AG09319 (cell line): ENCODE measurements at regions not wholly inside any gene's neighbourhood (a gene's known extent, or its start where the extent isn't known, plus 50 kb on each side); places are given as distances from the start of the nearest gene placed in this dataset.
"Not testable (repeated sequence)": the region's sequence is repeated elsewhere in the genome, so short reads cannot be mapped to it uniquely, and the experiment has no call there.

ENCODE experiments used
- DNase-seq: peaks from one replicate; pipeline ENCODE4 v3.0.0-alpha.2; 2010; ENCODE audit warnings: low read depth; ENCODE audit errors: extremely low read depth
- CTCF ChIP-seq: IDR thresholded peaks from 2 replicates; pipeline ENCODE4 v1.5.1; 2011; ENCODE audit warnings: low read depth, mild to moderate bottlenecking, inconsistent platforms, low read length, moderate library complexity

DNA sequence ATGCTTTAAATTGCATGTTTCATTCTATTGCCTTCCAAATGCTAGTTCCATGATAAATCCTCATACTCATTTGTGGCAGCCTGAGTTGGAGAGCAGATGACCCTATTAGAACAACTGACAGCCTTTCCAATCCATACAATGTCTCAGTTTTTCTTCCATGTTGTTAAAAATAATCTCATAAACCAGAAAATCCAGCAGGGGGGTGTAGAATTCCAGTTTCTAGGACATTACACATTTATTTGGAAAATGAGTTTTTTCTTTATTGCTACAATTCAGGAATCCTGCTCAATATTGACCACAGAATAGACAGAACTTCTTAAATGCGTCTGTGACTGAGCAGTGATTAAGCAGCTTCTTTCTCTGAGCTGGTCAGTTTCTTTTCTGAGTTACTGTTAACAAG lies 174.2 kb upstream of the ATP10A start:
- TF ChIP-seq CTCF, result no peak
- no peak for DNase-seq

DNA sequence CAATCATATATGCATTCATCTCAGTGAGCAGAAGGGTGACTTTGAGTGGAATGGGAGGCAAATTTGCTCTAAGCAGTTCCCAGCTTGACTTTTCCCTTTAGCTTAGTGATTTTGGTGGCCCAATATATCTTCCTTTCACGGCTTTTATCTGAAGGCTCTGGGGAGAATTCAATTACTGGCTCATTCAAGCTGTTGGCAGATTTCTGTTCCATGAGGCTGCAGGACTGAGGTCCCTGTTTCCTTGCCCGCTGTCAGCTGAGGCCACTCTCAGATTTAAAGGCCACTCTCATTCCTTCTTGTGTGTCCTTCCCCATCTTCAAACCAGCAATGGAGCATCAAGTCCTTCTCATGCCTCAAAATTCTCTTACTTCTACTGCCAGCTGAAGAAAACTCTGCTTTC lies 170.4 kb upstream of the ATP10A start:
- TF ChIP-seq CTCF, result no peak
- DNase-seq, result no peak

- no peak for DNase-seq
- TF ChIP-seq CTCF, result no peak
Observed at GRCh38 chr15:26032162-26032846, 169.2 kb upstream of the ATP10A start.

DNA sequence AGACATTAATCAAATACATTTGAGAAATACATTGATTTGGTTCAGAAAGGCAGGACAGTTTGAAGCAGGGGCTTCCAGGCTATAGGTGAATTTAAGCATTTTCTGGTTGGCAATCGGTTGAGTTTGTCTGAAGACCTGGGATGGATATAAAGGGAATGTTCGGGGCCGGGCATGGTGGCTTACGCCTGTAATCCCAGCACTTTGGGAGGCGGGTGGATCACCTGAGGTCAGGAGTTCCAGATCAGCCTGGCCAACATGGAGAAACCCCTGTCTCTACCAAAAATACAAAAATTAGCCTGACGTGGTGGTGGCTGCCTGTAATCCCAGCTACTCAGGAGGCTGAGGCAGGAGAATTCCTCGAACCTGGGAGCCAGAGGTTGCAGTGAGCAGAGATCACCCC lies 166.5 kb upstream of the ATP10A start:
- DNase-seq, result not testable (repeated sequence)

GRCh38 chr15:26029146-26029545 lies 166.0 kb upstream of the ATP10A start:
- no peak for DNase-seq
- TF ChIP-seq CTCF, result no peak

GRCh38 chr15:26028086-26028740 lies 165.1 kb upstream of the ATP10A start:
- no peak for DNase-seq
- TF ChIP-seq CTCF, result no peak

GRCh38 chr15:26026671-26027070 lies 163.5 kb upstream of the ATP10A start:
- not testable (repeated sequence) for DNase-seq

- no peak for DNase-seq
- TF ChIP-seq CTCF, result no peak
Observed at GRCh38 chr15:26024241-26024640, 161.1 kb upstream of the ATP10A start.
